ENCODE measurements at regions not wholly inside any gene's neighbourhood (a gene's known extent, or its start where the extent isn't known, plus 50 kb on each side); places are given as distances from the start of the nearest gene placed in this dataset.

- H3K4me3 ChIP-seq: no peak overlapping the region
- no peaks in the 10 kb centered on the region for H4K20me1 ChIP-seq
- no peak for TF ChIP-seq Cebpa-rat (IDR thresholded peaks at IDR 0.05)
- no peaks in the 10 kb centered on the region for H3K36me3 ChIP-seq
- no peaks in the 10 kb centered on the region for H3K4me1 ChIP-seq
- H3K27ac ChIP-seq: no peak overlapping the region
- no peak overlapping the region for H3K4me2 ChIP-seq
- no peak overlapping the region for H3K9ac ChIP-seq
- H3K9me3 ChIP-seq (replicated peaks in 1 of 11): peaks cover 0 to 14% (median 0%) of the 10 kb centered on the region in 11 experiments; a peak in 4 of 22 replicates
- no peaks in the 10 kb centered on the region for H3K27me3 ChIP-seq
Measured at GRCh38 chr7:136051203-136051928, 74.2 kb upstream of the MTPN start.

- no peak overlapping the region for H3K27ac ChIP-seq
- H3K9me3 ChIP-seq (replicated peaks in 1 of 11): peaks cover 0 to 14% (median 0%) of the 10 kb centered on the region in 11 experiments; a peak in 4 of 22 replicates
- no peaks in the 10 kb centered on the region for H3K27me3 ChIP-seq
- H3K9ac ChIP-seq: no peak overlapping the region
- no peak overlapping the region for H3K4me2 ChIP-seq
- no peaks in the 10 kb centered on the region for H3K36me3 ChIP-seq
- no peak for TF ChIP-seq Cebpa-rat (IDR thresholded peaks at IDR 0.05)
- H3K4me1 ChIP-seq: no peaks in the 10 kb centered on the region
- H3K4me3 ChIP-seq: no peak overlapping the region
- H4K20me1 ChIP-seq: no peaks in the 10 kb centered on the region
Measured at GRCh38 chr7:136050462-136050847, 73.3 kb upstream of the MTPN start.

GRCh38 chr7:136049818-136050461 lies 72.8 kb upstream of the MTPN start:
- no peaks in the 10 kb centered on the region for H3K4me1 ChIP-seq
- no peak overlapping the region for H3K9ac ChIP-seq
- no peak overlapping the region for H3K4me3 ChIP-seq
- no peaks in the 10 kb centered on the region for H4K20me1 ChIP-seq
- H3K4me2 ChIP-seq: no peak overlapping the region
- no peaks in the 10 kb centered on the region for H3K36me3 ChIP-seq
- H3K9me3 ChIP-seq (replicated peaks in 1 of 11): peaks cover 0 to 14% (median 0%) of the 10 kb centered on the region in 11 experiments; a peak in 4 of 22 replicates
- H3K27me3 ChIP-seq: no peaks in the 10 kb centered on the region
- no peak for TF ChIP-seq Cebpa-rat (IDR thresholded peaks at IDR 0.05)
- H3K27ac ChIP-seq: no peak overlapping the region

- Histone ChIP-seq H3K27ac (no peak overlapping the region), H3K4me1 (no peaks in the 10 kb centered on the region), H3K9me3 (replicated peaks in 1 of 11) (peaks cover 0 to 14% (median 0%) of the 10 kb centered on the region in 11 experiments; a peak in 4 of 22 replicates), H3K36me3 (no peaks in the 10 kb centered on the region), H4K20me1 (no peaks in the 10 kb centered on the region), H3K4me2 (no peak overlapping the region), H3K27me3 (no peaks in the 10 kb centered on the region), H3K9ac (no peak overlapping the region), H3K4me3 (no peak overlapping the region)
- no peak for TF ChIP-seq Cebpa-rat (IDR thresholded peaks at IDR 0.05)
Measured at GRCh38 chr7:136049117-136049516, 72.0 kb upstream of the MTPN start.

- Histone ChIP-seq H3K4me3 (no peak overlapping the region), H3K4me2 (no peak overlapping the region), H3K27me3 (no peaks in the 10 kb centered on the region), H3K9ac (no peak overlapping the region), H3K27ac (no peak overlapping the region), H3K4me1 (no peaks in the 10 kb centered on the region), H4K20me1 (no peaks in the 10 kb centered on the region), H3K36me3 (no peaks in the 10 kb centered on the region), H3K9me3 (replicated peaks in 1 of 11) (peaks cover 0 to 5% (median 0%) of the 10 kb centered on the region in 11 experiments; a peak in 4 of 22 replicates)
- no peak for TF ChIP-seq Cebpa-rat (IDR thresholded peaks at IDR 0.05)
Measured at GRCh38 chr7:136046548-136046947, 69.4 kb upstream of the MTPN start.

GRCh38 chr7:136045992-136046391 lies 68.8 kb upstream of the MTPN start:
- H3K9ac ChIP-seq: no peak overlapping the region
- no peaks in the 10 kb centered on the region for H3K27me3 ChIP-seq
- H3K4me2 ChIP-seq: no peak overlapping the region
- no peaks in the 10 kb centered on the region for H3K4me1 ChIP-seq
- H3K4me3 ChIP-seq: no peak overlapping the region
- H4K20me1 ChIP-seq: no peaks in the 10 kb centered on the region
- TF ChIP-seq Cebpa-rat (IDR thresholded peaks at IDR 0.05): no peak
- no peaks in the 10 kb centered on the region for H3K36me3 ChIP-seq
- peaks cover 0 to 5% (median 0%) of the 10 kb centered on the region in 11 experiments; a peak in 4 of 22 replicates for H3K9me3 ChIP-seq (replicated peaks in 1 of 11)
- no peak overlapping the region for H3K27ac ChIP-seq

- Histone ChIP-seq H3K4me2 (no peak overlapping the region), H3K36me3 (no peaks in the 10 kb centered on the region), H3K9me3 (replicated peaks in 1 of 11) (peaks cover 0 to 5% (median 0%) of the 10 kb centered on the region in 11 experiments; a peak in 4 of 22 replicates), H3K27me3 (no peaks in the 10 kb centered on the region), H3K4me1 (peaks cover 0 to 3% (median 0%) of the 10 kb centered on the region in 10 experiments; a peak in 4 of 20 replicates), H3K9ac (no peak overlapping the region), H3K4me3 (no peak overlapping the region), H4K20me1 (no peaks in the 10 kb centered on the region), H3K27ac (no peak overlapping the region)
- no peak for TF ChIP-seq Cebpa-rat (IDR thresholded peaks at IDR 0.05)
Measured at GRCh38 chr7:136045181-136045580, 68.0 kb upstream of the MTPN start.

- H3K27ac ChIP-seq: peak overlapping the region in 3 of 11 experiments; percentile 18 to 45 (median 44); a peak in 4 of 22 replicates
- TF ChIP-seq Cebpa-rat (IDR thresholded peaks at IDR 0.05): no peak
- no peaks in the 10 kb centered on the region for H4K20me1 ChIP-seq
- peak overlapping the region in 4 of 11 experiments; percentile 22 to 75 (median 57); a peak in 7 of 22 replicates for H3K4me2 ChIP-seq
- no peak overlapping the region for H3K9ac ChIP-seq
- no peaks in the 10 kb centered on the region for H3K9me3 ChIP-seq (replicated peaks in 1 of 11)
- no peaks in the 10 kb centered on the region for H3K36me3 ChIP-seq
- H3K4me3 ChIP-seq: no peak overlapping the region
- peaks cover 0 to 44% (median 0%) of the 10 kb centered on the region in 10 experiments; a peak in 7 of 20 replicates for H3K4me1 ChIP-seq
- H3K27me3 ChIP-seq: no peaks in the 10 kb centered on the region
Measured at GRCh38 chr7:136039577-136040345, 62.6 kb upstream of the MTPN start.

- H3K27ac ChIP-seq: peak overlapping the region in 2 of 11 experiments; percentile 49 to 52; a peak in 5 of 22 replicates
- no peak for TF ChIP-seq Cebpa-rat (IDR thresholded peaks at IDR 0.05)
- peak overlapping the region in 3 of 11 experiments; percentile 39 to 79 (median 53); a peak in 6 of 22 replicates for H3K4me2 ChIP-seq
- no peaks in the 10 kb centered on the region for H3K9me3 ChIP-seq (replicated peaks in 1 of 11)
- peaks cover 0 to 44% (median 0%) of the 10 kb centered on the region in 10 experiments; a peak in 7 of 20 replicates for H3K4me1 ChIP-seq
- H3K9ac ChIP-seq: no peak overlapping the region
- no peaks in the 10 kb centered on the region for H3K27me3 ChIP-seq
- H3K36me3 ChIP-seq: no peaks in the 10 kb centered on the region
- no peak overlapping the region for H3K4me3 ChIP-seq
- no peaks in the 10 kb centered on the region for H4K20me1 ChIP-seq
Measured at GRCh38 chr7:136036336-136036735, 59.2 kb upstream of the MTPN start.
